H1 (cell line): ENCODE measurements at regions not wholly inside any gene's neighbourhood (a gene's known extent, or its start where the extent isn't known, plus 50 kb on each side); places are given as distances from the start of the nearest gene placed in this dataset.

Source experiments
- EP300 ChIP-seq, 2 experiments: IDR thresholded peaks; 1 replicate in 1 of 2; 2 replicates in 1 of 2; pipeline ENCODE4 v1.6.1; 2011 to 2012; ENCODE audit warnings: low read depth in 2 of 2, low read length in 2 of 2, mild to moderate bottlenecking in 2 of 2, borderline replicate concordance in 1 of 2, inconsistent platforms in 1 of 2, moderate library complexity in 1 of 2
- EZH2 ChIP-seq: fragments of 200-600 bp; sonication (generic); IDR thresholded peaks from 2 replicates; pipeline ENCODE4 v1.7.1; 2012; ENCODE audit warnings: low read depth, mild to moderate bottlenecking, moderate library complexity, low read length, inconsistent platforms; ENCODE audit not compliant: severe bottlenecking
- JUND ChIP-seq: IDR thresholded peaks from 2 replicates; pipeline ENCODE4 v1.6.1; 2011; ENCODE audit warnings: mild to moderate bottlenecking, improper control_type of control experiment, low read length
- NANOG ChIP-seq: IDR thresholded peaks from 2 replicates; pipeline ENCODE4 v1.6.1; 2011; ENCODE audit warnings: low read length, low read depth, mild to moderate bottlenecking, inconsistent platforms; ENCODE audit not compliant: insufficient read depth, poor library complexity, severe bottlenecking
- POLR2A ChIP-seq, 2 experiments: IDR thresholded peaks; 1 replicate in 1 of 2; 2 replicates in 1 of 2; pipeline ENCODE4 v1.6.1; 2011; ENCODE audit warnings: low read depth in 2 of 2, low read length in 2 of 2, mild to moderate bottlenecking in 2 of 2; ENCODE audit errors: control extremely low read depth in 1 of 2
- POLR2AphosphoS5 ChIP-seq: IDR thresholded peaks from 2 replicates; pipeline ENCODE4 v1.6.1; 2011; ENCODE audit warnings: low read depth, low read length
- RAD21 ChIP-seq, 2 experiments: IDR thresholded peaks in 1 of 2; conservative IDR thresholded peaks in 1 of 2; 2 replicates each; pipeline ENCODE4 v1.6.1; 2011; ENCODE audit warnings: low read depth in 2 of 2, low read length in 2 of 2, improper control_type of control experiment in 1 of 2, inconsistent platforms in 1 of 2, mild to moderate bottlenecking in 1 of 2, moderate library complexity in 1 of 2
- SIRT6 ChIP-seq: IDR thresholded peaks from one replicate; pipeline ENCODE4 v1.7.1; 2012; ENCODE audit warnings: low read length, inconsistent platforms
- SRF ChIP-seq: IDR thresholded peaks from 2 replicates; pipeline ENCODE4 v1.6.1; 2011; ENCODE audit warnings: mild to moderate bottlenecking, low read depth, low read length, moderate library complexity
- YY1 ChIP-seq: IDR thresholded peaks from 2 replicates; pipeline ENCODE4 v1.6.1; 2011; ENCODE audit warnings: low read depth, mild to moderate bottlenecking, low read length

GRCh38 chrY:19567943-19568342 lies 176.6 kb downstream of the KDM5D start:
- no peak for TF ChIP-seq NANOG
- TF ChIP-seq EZH2, result no peak
- no peak for TF ChIP-seq SRF
- no peak for TF ChIP-seq RAD21 (IDR thresholded peaks at IDR 0.05 in 1 of 2, conservative IDR thresholded peaks at IDR 0.05 in 1 of 2; ENCODE audit: low read depth in 2 of 2, low read length in 2 of 2)
- TF ChIP-seq POLR2AphosphoS5, result no peak
- no peak for TF ChIP-seq JUND
- TF ChIP-seq SIRT6, result no peak
- no peak for TF ChIP-seq EP300 (IDR thresholded peaks at IDR 0.05; ENCODE audit: borderline replicate concordance in 1 of 2, low read depth in 2 of 2, low read length in 2 of 2)
- no peak for TF ChIP-seq POLR2A (IDR thresholded peaks at IDR 0.05; ENCODE audit: control extremely low read depth in 1 of 2, low read depth in 2 of 2, low read length in 2 of 2)
- no peak for TF ChIP-seq YY1
